Transverse colon (tissue), 4 donors: ENCODE measurements at regions not wholly inside any gene's neighbourhood (a gene's known extent, or its start where the extent isn't known, plus 50 kb on each side); places are given as distances from the start of the nearest gene placed in this dataset.

Experiments used
- DNase-seq: peaks from one replicate; pipeline ENCODE4 v3.0.0-alpha.2; 2019
- H3K27ac ChIP-seq, 4 donors: fragments of 200-600 bp; sonication (generic); 2 replicates each; pipeline ENCODE4 v1.5.1; 2016 to 2018; ENCODE audit warnings: inconsistent platforms in 4 of 4
- H3K27me3 ChIP-seq: fragments of 200-600 bp; sonication (generic); 2 replicates; pipeline ENCODE4 v1.5.1; 2017; ENCODE audit warnings: inconsistent platforms
- H3K36me3 ChIP-seq, 4 donors: fragments of 200-600 bp; sonication (generic); 2 replicates each; pipeline ENCODE4 v1.5.1; 2017 to 2019; ENCODE audit warnings: inconsistent platforms in 4 of 4
- H3K4me1 ChIP-seq, 4 donors: fragments of 200-600 bp; sonication (generic); 2 replicates each; pipeline ENCODE4 v1.5.1; 2017 to 2020; ENCODE audit warnings: inconsistent platforms in 4 of 4
- H3K4me3 ChIP-seq, 4 donors: fragments of 200-600 bp; sonication (generic); 1 replicate in 1 of 4; 2 replicates in 3 of 4; pipeline versions ENCODE4 v1.5.1 to v1.6.1; 2017 to 2019; ENCODE audit warnings: inconsistent platforms in 4 of 4
- H3K9me3 ChIP-seq, 2 donors: fragments of 200-600 bp; sonication (generic); 2 replicates each; pipeline ENCODE4 v1.5.1; 2017 to 2019; ENCODE audit warnings: inconsistent platforms in 2 of 2
- EP300 ChIP-seq: sonication (generic); formaldehyde crosslinking; IDR thresholded peaks from one replicate; pipeline ENCODE4 v1.6.1; 2017; ENCODE audit warnings: antibody characterized with exemption, low read depth
- POLR2A ChIP-seq: fragments of 450-650 bp; IDR thresholded peaks from one replicate; pipeline ENCODE4 v1.6.1; 2016; ENCODE audit warnings: antibody characterized with exemption, mild to moderate bottlenecking, moderate library complexity
- POLR2AphosphoS5 ChIP-seq, 3 donors: sonication (generic); formaldehyde crosslinking; IDR thresholded peaks; one replicate each; pipeline ENCODE4 v1.6.1; 2016; ENCODE audit warnings: antibody characterized with exemption in 3 of 3
- WGBS, 2 donors: methylation state at CpG; one replicate each; pipeline ENCODE4 v1.1.5; 2018; ENCODE audit warnings: low coverage in 1 of 2; 5-methylcytosine and 5-hydroxymethylcytosine counted together
- in situ Hi-C, 4 donors: fragments of 200-750 bp; cut with MboI; loops; one replicate each; pipeline versions ENCODE4 v1.15.0 to v1.15.1; 2017; ENCODE audit warnings: low sequenced_read_pairs in 3 of 4, low pct_ligation_motif_present in 1 of 4, low pct_unique_long_range_greater_than_20kb in 1 of 4
- intact Hi-C: fragments of 100-400 bp; cut with DNase I; formaldehyde crosslinking; loops from one replicate; pipeline ENCODE4 v1.15.1; 2023; ENCODE audit warnings: low total_unique reads
- TF ChIP-seq, protein P1 (sequence below), 5 experiments: fragments of 200-600 bp in 3 of 5; fragments of 450-650 bp in 2 of 5; sonication (generic) in 3 of 5; IDR thresholded peaks; 1 replicate in 2 of 5; 2 replicates in 3 of 5; pipeline ENCODE4 v1.5.1; 2016 to 2017; ENCODE audit warnings: antibody characterized with exemption in 5 of 5, inconsistent platforms in 3 of 5, mild to moderate bottlenecking in 2 of 5, moderate library complexity in 1 of 5

GRCh38 chr6:100234625-100235024, 230.1 kb downstream of the SIM1 start:
- Histone ChIP-seq H3K9me3 (no peaks in the 10 kb centered on the region), H3K36me3 (no peaks in the 10 kb centered on the region), H3K4me3 (no peak overlapping the region), H3K27me3 (no peaks in the 10 kb centered on the region), H3K4me1 (no peaks in the 10 kb centered on the region), H3K27ac (no peak overlapping the region)
- no peak for DNase-seq
- TF ChIP-seq POLR2AphosphoS5 (IDR thresholded peaks at IDR 0.05): no peak
- no peak for TF ChIP-seq POLR2A
- no peak for TF ChIP-seq EP300
- TF ChIP-seq, protein P1, sequence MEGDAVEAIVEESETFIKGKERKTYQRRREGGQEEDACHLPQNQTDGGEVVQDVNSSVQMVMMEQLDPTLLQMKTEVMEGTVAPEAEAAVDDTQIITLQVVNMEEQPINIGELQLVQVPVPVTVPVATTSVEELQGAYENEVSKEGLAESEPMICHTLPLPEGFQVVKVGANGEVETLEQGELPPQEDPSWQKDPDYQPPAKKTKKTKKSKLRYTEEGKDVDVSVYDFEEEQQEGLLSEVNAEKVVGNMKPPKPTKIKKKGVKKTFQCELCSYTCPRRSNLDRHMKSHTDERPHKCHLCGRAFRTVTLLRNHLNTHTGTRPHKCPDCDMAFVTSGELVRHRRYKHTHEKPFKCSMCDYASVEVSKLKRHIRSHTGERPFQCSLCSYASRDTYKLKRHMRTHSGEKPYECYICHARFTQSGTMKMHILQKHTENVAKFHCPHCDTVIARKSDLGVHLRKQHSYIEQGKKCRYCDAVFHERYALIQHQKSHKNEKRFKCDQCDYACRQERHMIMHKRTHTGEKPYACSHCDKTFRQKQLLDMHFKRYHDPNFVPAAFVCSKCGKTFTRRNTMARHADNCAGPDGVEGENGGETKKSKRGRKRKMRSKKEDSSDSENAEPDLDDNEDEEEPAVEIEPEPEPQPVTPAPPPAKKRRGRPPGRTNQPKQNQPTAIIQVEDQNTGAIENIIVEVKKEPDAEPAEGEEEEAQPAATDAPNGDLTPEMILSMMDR (IDR thresholded peaks at IDR 0.05): no peak
- in situ Hi-C loops (no loop called here), intact Hi-C loops (no loop called here)
- 65 to 68% methylated on average over 3 of the region's 3 CpGs for WGBS, 2 donors

DNA sequence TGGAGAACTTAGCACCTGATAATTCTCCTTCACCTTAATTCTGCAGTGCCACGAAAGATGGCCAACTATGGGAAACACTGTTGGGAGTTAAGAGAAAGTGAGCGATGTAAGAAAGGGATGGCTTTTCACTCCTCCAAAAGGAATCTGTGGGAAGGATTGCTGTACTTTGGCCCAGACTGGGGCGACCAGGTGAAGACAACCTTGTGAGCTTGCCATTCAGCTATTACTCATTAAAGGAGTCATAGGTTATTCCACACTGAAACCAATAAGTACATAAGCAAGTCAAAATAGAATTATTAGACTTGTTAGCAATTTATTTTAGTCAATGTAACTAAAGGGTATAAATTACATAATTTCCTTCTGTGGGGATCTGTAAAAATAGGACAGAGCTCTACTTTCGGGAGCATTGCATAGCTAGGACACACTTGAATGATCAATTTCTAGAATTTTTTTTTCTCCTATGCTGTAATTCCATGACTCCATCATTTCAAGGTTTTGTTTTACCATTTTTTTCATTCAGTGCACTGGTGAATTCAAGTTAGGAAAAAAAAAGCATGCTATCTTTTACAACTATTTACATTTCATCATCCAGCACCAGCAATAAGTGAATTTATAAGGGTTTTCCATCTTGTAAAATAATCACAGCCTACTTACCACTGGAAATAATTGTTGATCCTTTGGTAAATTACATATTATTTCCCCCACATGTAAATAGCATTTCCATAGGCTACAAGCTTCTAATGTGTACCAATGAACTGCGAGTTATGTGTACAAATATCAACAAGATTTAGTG, 231.7 kb downstream of the SIM1 start:
- H3K9me3 ChIP-seq: no peaks in the 10 kb centered on the region
- H3K27me3 ChIP-seq: no peaks in the 10 kb centered on the region
- 64 to 80% methylated on average over 2 to 5 of the region's 5 CpGs for WGBS, 2 donors
- no peak overlapping the region for H3K4me3 ChIP-seq
- intact Hi-C loops (no loop called here), in situ Hi-C loops (no loop called here)
- DNase-seq: no peak
- TF ChIP-seq, protein P1 (IDR thresholded peaks at IDR 0.05): no peak
- TF ChIP-seq EP300: no peak
- TF ChIP-seq POLR2A: no peak
- TF ChIP-seq POLR2AphosphoS5 (IDR thresholded peaks at IDR 0.05): no peak
- H3K27ac ChIP-seq: no peak overlapping the region
- no peaks in the 10 kb centered on the region for H3K4me1 ChIP-seq
- H3K36me3 ChIP-seq: no peaks in the 10 kb centered on the region

- WGBS, 2 donors: 59 to 60% methylated on average over 1 of the region's 1 CpG
- in situ Hi-C loops: no loop called here
- TF ChIP-seq, protein P1 (IDR thresholded peaks at IDR 0.05): no peak
- TF ChIP-seq EP300 (no peak), POLR2AphosphoS5 (IDR thresholded peaks at IDR 0.05) (no peak), POLR2A (no peak)
- Histone ChIP-seq H3K36me3 (no peaks in the 10 kb centered on the region), H3K27me3 (no peaks in the 10 kb centered on the region), H3K9me3 (no peaks in the 10 kb centered on the region), H3K4me1 (no peaks in the 10 kb centered on the region), H3K27ac (no peak overlapping the region), H3K4me3 (no peak overlapping the region)
- intact Hi-C loops: no loop called here
- no peak for DNase-seq
Measured at GRCh38 chr6:100230953-100231316, 233.8 kb downstream of the SIM1 start.

DNA sequence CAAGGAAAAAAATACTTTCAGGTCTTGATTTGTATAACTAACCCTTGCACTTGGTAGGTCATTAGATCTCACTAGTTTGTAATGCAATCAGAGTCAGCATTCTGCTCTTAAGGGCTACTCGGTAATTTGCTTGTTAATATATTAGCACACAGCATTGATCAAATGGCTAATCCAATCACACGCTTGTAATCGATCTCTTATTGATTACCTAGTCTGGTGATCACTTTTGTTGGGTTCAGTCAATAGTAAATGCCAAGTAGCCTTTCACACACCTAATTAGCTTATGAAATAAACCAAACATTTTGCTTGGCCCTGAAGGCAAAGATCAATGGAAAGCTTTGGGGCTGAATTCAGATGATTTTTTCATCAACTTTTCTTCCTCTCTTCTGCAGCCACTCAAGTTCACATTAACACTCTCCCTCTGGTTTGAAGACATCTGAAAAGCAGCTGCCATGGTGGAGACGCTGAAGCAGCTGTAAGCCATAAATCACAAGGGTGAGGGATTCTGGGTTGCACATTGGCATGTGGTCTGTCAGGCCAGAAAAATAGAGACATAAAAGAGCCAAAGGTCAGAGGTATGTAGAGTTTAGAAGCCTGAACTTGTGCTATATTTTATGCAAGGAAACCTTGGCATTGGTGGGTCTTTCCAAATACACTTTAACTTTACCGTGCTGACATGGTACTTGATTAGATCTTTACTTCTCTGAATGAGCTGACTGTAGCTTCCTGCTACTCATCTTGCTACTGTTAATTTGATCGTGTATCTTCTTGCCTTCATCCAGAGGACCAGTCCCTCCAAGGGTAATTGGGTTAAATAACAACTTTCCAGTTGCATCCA, 234.4 kb downstream of the SIM1 start:
- no peaks in the 10 kb centered on the region for H3K4me1 ChIP-seq
- TF ChIP-seq EP300 (no peak), POLR2A (no peak), POLR2AphosphoS5 (IDR thresholded peaks at IDR 0.05) (no peak)
- TF ChIP-seq, protein P1 (IDR thresholded peaks at IDR 0.05): no peak
- intact Hi-C loops (no loop called here), in situ Hi-C loops (no loop called here)
- no peaks in the 10 kb centered on the region for H3K9me3 ChIP-seq
- H3K27ac ChIP-seq: no peak overlapping the region
- H3K36me3 ChIP-seq: no peaks in the 10 kb centered on the region
- WGBS, 2 donors: 82 to 84% methylated on average over 6 of the region's 6 CpGs
- H3K4me3 ChIP-seq: no peak overlapping the region
- no peak for DNase-seq
- no peaks in the 10 kb centered on the region for H3K27me3 ChIP-seq
